MCF 10A (cell line): ENCODE measurements at regions not wholly inside any gene's neighbourhood (a gene's known extent, or its start where the extent isn't known, plus 50 kb on each side); places are given as distances from the start of the nearest gene placed in this dataset.

Source experiments
- BruUV-seq: library from RNA; stranded (reverse); fragments of 400-500 nt; replicated peaks from 2 replicates; lab custom pipeline; 2021; lab: Mats Ljungman, UMichigan
- CTCF ChIA-PET: fragments of 300-600 bp; sonication (Branson Sonifier 250); formaldehyde crosslinking; extraction: SDS; loops from one replicate; lab custom pipeline; 2021; ENCODE audit warnings: antibody characterized with exemption, inconsistent platforms; lab: Yijun Ruan, JAX
- POLR2A ChIA-PET: fragments of 300-600, 350-650 bp; sonication (Branson Sonifier 250); formaldehyde crosslinking; extraction: SDS; loops from one replicate; lab custom pipeline; 2020; ENCODE audit warnings: antibody characterized with exemption, inconsistent platforms; lab: Yijun Ruan, JAX
- DNase-seq: peaks from one replicate; pipeline ENCODE4 v3.0.0-alpha.2; 2018; ENCODE audit not compliant: unreplicated experiment
- H3K27ac Mint-ChIP-seq: one replicate; pipeline ENCODE4 v1.8.0; 2022; ENCODE audit warnings: mild to moderate bottlenecking, low read depth, mixed read lengths; ENCODE audit not compliant: unreplicated experiment
- H3K27me3 Mint-ChIP-seq: one replicate; pipeline ENCODE4 v1.8.0; 2022; ENCODE audit warnings: mixed read lengths; ENCODE audit not compliant: insufficient read depth, unreplicated experiment
- H3K36me3 Mint-ChIP-seq: one replicate; pipeline ENCODE4 v1.8.0; 2022; ENCODE audit warnings: mild to moderate bottlenecking, moderate library complexity, mixed read lengths; ENCODE audit not compliant: insufficient read depth, unreplicated experiment
- H3K4me1 Mint-ChIP-seq: one replicate; pipeline ENCODE4 v1.8.0; 2022; ENCODE audit warnings: mixed read lengths; ENCODE audit not compliant: insufficient read depth, unreplicated experiment
- H3K4me3 Mint-ChIP-seq: one replicate; pipeline ENCODE4 v1.8.0; 2022; ENCODE audit warnings: mild to moderate bottlenecking, moderate library complexity, mixed read lengths; ENCODE audit not compliant: unreplicated experiment
- H3K9me3 Mint-ChIP-seq: one replicate; pipeline ENCODE4 v1.8.0; 2022; ENCODE audit warnings: mixed read lengths; ENCODE audit not compliant: unreplicated experiment
- intact Hi-C: fragments of 100-400 bp; cut with micrococcal nuclease; formaldehyde crosslinking; loops from 2 replicates; pipeline ENCODE4 v1.14.1; 2022
- TF ChIP-seq, protein P1 (sequence below): fragments of 200-600 bp; IDR thresholded peaks from one replicate; pipeline ENCODE4 v1.8.0; 2022; ENCODE audit warnings: antibody characterized with exemption, mild to moderate bottlenecking; ENCODE audit not compliant: unreplicated experiment

- intact Hi-C loops = no loop called here
- Mint-ChIP-seq H3K4me3 (no peak overlapping the region), H3K27me3 (no peaks in the 10 kb centered on the region), H3K4me1 (no peaks in the 10 kb centered on the region), H3K9me3 (peaks cover 19% of the 10 kb centered on the region), H3K27ac (no peak overlapping the region), H3K36me3 (no peaks in the 10 kb centered on the region)
- POLR2A ChIA-PET = no interaction called here
- BruUV-seq = no TSS peak
- TF ChIP-seq, protein P1, sequence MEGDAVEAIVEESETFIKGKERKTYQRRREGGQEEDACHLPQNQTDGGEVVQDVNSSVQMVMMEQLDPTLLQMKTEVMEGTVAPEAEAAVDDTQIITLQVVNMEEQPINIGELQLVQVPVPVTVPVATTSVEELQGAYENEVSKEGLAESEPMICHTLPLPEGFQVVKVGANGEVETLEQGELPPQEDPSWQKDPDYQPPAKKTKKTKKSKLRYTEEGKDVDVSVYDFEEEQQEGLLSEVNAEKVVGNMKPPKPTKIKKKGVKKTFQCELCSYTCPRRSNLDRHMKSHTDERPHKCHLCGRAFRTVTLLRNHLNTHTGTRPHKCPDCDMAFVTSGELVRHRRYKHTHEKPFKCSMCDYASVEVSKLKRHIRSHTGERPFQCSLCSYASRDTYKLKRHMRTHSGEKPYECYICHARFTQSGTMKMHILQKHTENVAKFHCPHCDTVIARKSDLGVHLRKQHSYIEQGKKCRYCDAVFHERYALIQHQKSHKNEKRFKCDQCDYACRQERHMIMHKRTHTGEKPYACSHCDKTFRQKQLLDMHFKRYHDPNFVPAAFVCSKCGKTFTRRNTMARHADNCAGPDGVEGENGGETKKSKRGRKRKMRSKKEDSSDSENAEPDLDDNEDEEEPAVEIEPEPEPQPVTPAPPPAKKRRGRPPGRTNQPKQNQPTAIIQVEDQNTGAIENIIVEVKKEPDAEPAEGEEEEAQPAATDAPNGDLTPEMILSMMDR = no peak
- CTCF ChIA-PET = no interaction called here
- DNase-seq = no peak
Measured at GRCh38 chr5:26660116-26660515, 378.3 kb downstream of the CDH9 start.

- DNase-seq = no peak
- BruUV-seq = no TSS peak
- no peak overlapping the region for H3K4me3 Mint-ChIP-seq
- ChIA-PET POLR2A (interaction anchor here (0.6 kb wide), 1 partner anchor 245 kb away, joined by 3 read pairs; no protein-coding TSS in a partner anchor), CTCF (interaction anchor here (0.6 to 0.8 kb wide), 2 partner anchors 9 to 1739 kb away, joined by 3 read pairs; no protein-coding TSS in a partner anchor)
- H3K27ac Mint-ChIP-seq = no peak overlapping the region
- no peaks in the 10 kb centered on the region for H3K27me3 Mint-ChIP-seq
- H3K9me3 Mint-ChIP-seq = peaks cover 7% of the 10 kb centered on the region
- intact Hi-C loops = no loop called here
- no peaks in the 10 kb centered on the region for H3K4me1 Mint-ChIP-seq
- no peaks in the 10 kb centered on the region for H3K36me3 Mint-ChIP-seq
- TF ChIP-seq, protein P1 = no peak
Measured at GRCh38 chr5:26649000-26649399, 389.4 kb downstream of the CDH9 start.

DNA sequence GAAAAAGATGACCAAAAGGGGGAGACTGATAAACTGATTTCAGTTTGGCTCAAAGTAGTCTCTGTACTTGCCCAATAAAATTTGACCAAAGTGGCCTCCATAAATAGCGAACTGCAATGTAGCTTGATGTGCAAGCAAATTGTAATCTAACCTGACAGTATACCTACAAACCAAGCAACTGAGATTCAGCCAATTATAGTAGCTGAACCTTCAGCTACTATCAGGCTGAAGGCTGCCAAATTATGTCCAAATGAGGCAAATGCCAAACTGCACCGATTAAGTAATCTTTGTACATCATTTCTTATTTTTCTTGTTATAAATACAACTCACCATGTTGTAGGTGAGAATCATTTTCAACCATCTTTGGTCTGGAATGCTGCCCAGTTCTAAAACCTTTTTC is 390.6 kb downstream of the CDH9 start:
- no peaks in the 10 kb centered on the region for H3K4me1 Mint-ChIP-seq
- no peak for DNase-seq
- no peak overlapping the region for H3K4me3 Mint-ChIP-seq
- TF ChIP-seq, protein P1 = no peak
- ChIA-PET POLR2A (no interaction called here), CTCF (no interaction called here)
- H3K9me3 Mint-ChIP-seq = peaks cover 7% of the 10 kb centered on the region
- H3K36me3 Mint-ChIP-seq = no peaks in the 10 kb centered on the region
- no peak overlapping the region for H3K27ac Mint-ChIP-seq
- no peaks in the 10 kb centered on the region for H3K27me3 Mint-ChIP-seq
- no TSS peak for BruUV-seq
- intact Hi-C loops = no loop called here

GRCh38 chr5:26645659-26646058 is 392.7 kb downstream of the CDH9 start:
- Mint-ChIP-seq H3K27ac (no peak overlapping the region), H3K4me1 (no peaks in the 10 kb centered on the region), H3K9me3 (peaks cover 7% of the 10 kb centered on the region), H3K4me3 (no peak overlapping the region), H3K27me3 (no peaks in the 10 kb centered on the region), H3K36me3 (no peaks in the 10 kb centered on the region)
- BruUV-seq = no TSS peak
- TF ChIP-seq, protein P1 = no peak
- intact Hi-C loops = no loop called here
- ChIA-PET CTCF (interaction anchor here (0.6 kb wide), 1 partner anchor 170 kb away, joined by 3 read pairs; no protein-coding TSS in a partner anchor), POLR2A (no interaction called here)
- no peak for DNase-seq
